ENCODE measurements at regions not wholly inside any gene's neighbourhood (a gene's known extent, or its start where the extent isn't known, plus 50 kb on each side); places are given as distances from the start of the nearest gene placed in this dataset.
"Not testable (repeated sequence)": the region's sequence is repeated elsewhere in the genome, so short reads cannot be mapped to it uniquely, and the experiment has no call there.

GRCh38 chr17:16888413-16889087, 83.4 kb downstream of the TNFRSF13B start:
- DNase-seq = peak; percentile 37

- DNase-seq = peak; percentile 35
Measured at GRCh38 chr17:16887523-16888095, 84.3 kb downstream of the TNFRSF13B start.

GRCh38 chr17:16886655-16887322, 85.1 kb downstream of the TNFRSF13B start:
- peak; percentile 35 for DNase-seq

GRCh38 chr17:16885204-16885603, 86.7 kb downstream of the TNFRSF13B start:
- not testable (repeated sequence) for DNase-seq

GRCh38 chr17:16882926-16883265, 89.0 kb downstream of the TNFRSF13B start:
- DNase-seq = not testable (repeated sequence)

- DNase-seq = no peak
Measured at GRCh38 chr17:16882243-16882925, 89.5 kb downstream of the TNFRSF13B start.

GRCh38 chr17:16881239-16881924, 90.5 kb downstream of the TNFRSF13B start:
- DNase-seq = peak; percentile 37

- peak; percentile 32 for DNase-seq
Measured at GRCh38 chr17:16880843-16881230, 91.1 kb downstream of the TNFRSF13B start.

- DNase-seq = peak; percentile 42
Measured at GRCh38 chr17:16880121-16880842, 91.6 kb downstream of the TNFRSF13B start.

- DNase-seq = no peak
Measured at GRCh38 chr17:16879686-16880085, 92.2 kb downstream of the TNFRSF13B start.

- DNase-seq = peak; percentile 32
Measured at GRCh38 chr17:16878606-16879005, 93.3 kb downstream of the TNFRSF13B start.

GRCh38 chr17:16878084-16878483, 93.8 kb downstream of the TNFRSF13B start:
- no peak for DNase-seq

GRCh38 chr17:16877099-16877498, 94.8 kb downstream of the TNFRSF13B start:
- DNase-seq = no peak

- DNase-seq = no peak
Measured at GRCh38 chr17:16875662-16876061, 96.3 kb downstream of the TNFRSF13B start.

- peak; percentile 24 for DNase-seq
Measured at GRCh38 chr17:16874216-16874615, 97.7 kb downstream of the TNFRSF13B start.

GRCh38 chr17:16873174-16874035, 98.5 kb downstream of the TNFRSF13B start:
- peak; percentile 70 for DNase-seq

GRCh38 chr17:16872351-16873173, 99.4 kb downstream of the TNFRSF13B start:
- peak; percentile 35 for DNase-seq

GRCh38 chr17:16871446-16872190, 100.3 kb downstream of the TNFRSF13B start:
- peak; percentile 38 for DNase-seq
